D721Med (cell line): ENCODE measurements at regions not wholly inside any gene's neighbourhood (a gene's known extent, or its start where the extent isn't known, plus 50 kb on each side); places are given as distances from the start of the nearest gene placed in this dataset.

Source experiments
- DNase-seq: peaks from one replicate; pipeline ENCODE4 v3.0.0; 2011; ENCODE audit warnings: low spot score; ENCODE audit not compliant: insufficient read length
- FAIRE-seq: peaks from 2 replicates; lab custom pipeline; 2011; peaks lifted over from hg19 to GRCh38; lab: Jason Lieb, UNC
- CTCF ChIP-seq: IDR thresholded peaks from 2 replicates; pipeline ENCODE4 v1.5.1; 2012; ENCODE audit warnings: mild to moderate bottlenecking, control low read depth; ENCODE audit not compliant: insufficient read depth; ENCODE audit errors: missing control alignments

DNA sequence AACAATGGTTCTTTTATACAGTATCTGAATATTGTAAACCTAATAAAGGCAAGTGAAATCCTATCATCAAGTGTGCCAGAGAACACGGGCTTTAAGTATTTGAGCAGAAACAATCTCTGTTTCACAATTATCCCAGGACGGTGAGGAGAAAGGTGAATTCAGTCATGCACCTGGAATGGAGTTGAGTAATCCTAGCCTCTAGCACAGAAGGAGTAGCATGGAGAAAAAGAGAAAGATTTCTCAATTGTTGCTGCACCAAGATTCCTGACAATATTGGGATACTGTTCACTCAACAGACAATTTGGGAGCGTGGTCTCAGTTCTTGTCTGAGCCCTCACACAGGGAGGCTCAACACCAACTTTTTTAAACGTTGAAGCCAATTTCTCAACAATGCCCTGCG, 510.6 kb downstream of the SOX11 start:
- no peak for DNase-seq
- no peak for TF ChIP-seq CTCF
- no peak for FAIRE-seq

- DNase-seq (no peak), FAIRE-seq (no peak)
- TF ChIP-seq CTCF: no peak
These were observed 511.2 kb downstream of the SOX11 start for GRCh38 chr2:6203291-6203959.

GRCh38 chr2:6206882-6207281, 514.7 kb downstream of the SOX11 start:
- FAIRE-seq (no peak), DNase-seq (no peak)
- TF ChIP-seq CTCF: no peak

- FAIRE-seq (no peak), DNase-seq (no peak)
- TF ChIP-seq CTCF: no peak
These were observed 519.1 kb downstream of the SOX11 start for GRCh38 chr2:6211236-6211635.

GRCh38 chr2:6212491-6212890, 520.3 kb downstream of the SOX11 start:
- TF ChIP-seq CTCF: no peak
- no peak for FAIRE-seq
- no peak for DNase-seq

- no peak for FAIRE-seq
- no peak for TF ChIP-seq CTCF
- no peak for DNase-seq
These were observed 521.0 kb downstream of the SOX11 start for GRCh38 chr2:6213056-6213780.

DNA sequence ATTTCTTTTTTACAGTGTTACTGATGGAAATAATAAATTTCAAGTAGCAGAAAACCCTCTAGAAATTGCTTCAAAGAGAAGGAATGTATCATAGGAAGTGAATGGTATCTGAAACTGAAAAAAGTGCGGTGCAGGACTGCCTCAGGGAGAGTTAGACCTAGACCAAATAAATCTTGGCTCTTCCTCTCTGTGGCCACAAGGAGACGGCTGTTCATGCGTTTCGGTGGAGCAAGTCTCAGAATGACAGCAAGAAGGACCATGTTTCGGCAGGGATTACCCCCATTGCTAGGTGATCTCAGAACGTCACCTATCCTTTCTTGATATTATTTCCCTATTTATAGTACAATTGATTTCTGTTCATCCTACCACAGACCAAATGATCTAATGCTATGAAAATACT, 522.3 kb downstream of the SOX11 start:
- DNase-seq: no peak
- no peak for FAIRE-seq
- TF ChIP-seq CTCF: no peak
